Activated CD8-positive, alpha-beta memory T cell treated with anti-CD3 and anti-CD28 coated beads for 4 hours (primary cell): ENCODE measurements at regions not wholly inside any gene's neighbourhood (a gene's known extent, or its start where the extent isn't known, plus 50 kb on each side); places are given as distances from the start of the nearest gene placed in this dataset.
"Not testable (repeated sequence)": the region's sequence is repeated elsewhere in the genome, so short reads cannot be mapped to it uniquely, and the experiment has no call there.

Experiments
- DNase-seq, 2 donors: peaks; one replicate each; pipeline ENCODE4 v3.0.0-alpha.2; 2020; ENCODE audit warnings: low read depth in 2 of 2

DNA sequence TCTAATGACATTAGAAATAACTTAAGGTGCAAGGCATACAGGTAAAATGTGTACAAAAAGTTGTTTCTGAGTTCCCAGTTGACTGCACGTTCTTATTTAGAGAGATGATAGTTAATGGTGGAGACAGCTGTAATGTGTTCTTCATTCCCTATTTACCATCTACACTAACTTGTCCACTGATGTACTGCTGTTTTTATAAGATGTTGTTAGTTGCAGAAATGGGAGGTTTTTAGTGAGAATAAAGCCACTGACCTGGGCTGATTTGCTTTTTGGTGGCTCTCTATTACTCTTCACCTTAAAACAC is 122.9 kb upstream of the LYPLAL1 start:
- no peak for DNase-seq

- no peak for DNase-seq
These were observed 122.1 kb upstream of the LYPLAL1 start for GRCh38 chr1:219051547-219051946.

DNA sequence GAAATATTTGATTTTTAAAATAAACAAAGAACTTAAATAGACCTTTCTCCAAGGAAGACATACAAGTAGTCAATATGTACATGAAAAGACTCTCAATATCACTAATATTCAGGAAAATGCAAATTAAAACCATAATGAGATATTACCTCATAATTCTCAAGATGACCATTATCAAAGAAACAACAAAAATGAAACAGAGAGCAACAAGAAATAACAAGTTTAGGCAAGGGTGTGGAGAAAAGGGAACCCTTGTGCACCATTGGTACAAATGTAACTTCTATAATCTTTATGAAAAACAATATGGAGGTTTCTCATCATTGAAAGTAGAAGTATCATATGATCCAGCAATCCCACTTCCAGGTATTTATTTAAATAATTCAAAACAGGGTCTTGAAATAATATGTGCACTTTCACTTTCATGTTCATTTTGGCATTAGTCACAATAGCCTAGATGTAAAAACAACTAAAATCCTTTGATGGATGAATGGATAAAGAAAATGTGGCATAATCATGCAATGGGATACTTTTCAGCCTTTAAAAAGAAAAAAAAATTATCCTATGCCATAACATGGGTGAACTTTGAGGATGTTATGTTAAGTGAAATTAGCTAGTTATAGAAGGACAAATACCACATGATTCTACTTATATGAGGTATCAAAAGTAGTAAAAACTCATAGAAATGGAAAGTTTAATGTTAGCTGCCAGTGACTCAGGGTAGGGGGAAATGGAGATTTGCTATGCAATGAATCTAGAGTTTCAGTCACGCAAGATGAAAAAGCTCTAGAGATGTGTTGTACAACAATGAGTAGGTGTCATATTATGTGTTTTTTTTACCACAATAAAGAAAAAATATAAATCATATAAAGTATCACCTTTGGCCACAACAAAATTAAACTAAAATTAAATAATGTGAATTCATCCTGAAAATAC is 114.5 kb upstream of the LYPLAL1 start:
- DNase-seq: no peak

GRCh38 chr1:219060798-219061197 is 112.9 kb upstream of the LYPLAL1 start:
- no peak for DNase-seq

GRCh38 chr1:219062161-219062560 is 111.5 kb upstream of the LYPLAL1 start:
- DNase-seq: no peak

- DNase-seq: no peak
These were observed 107.6 kb upstream of the LYPLAL1 start for GRCh38 chr1:219066098-219066497.

DNA sequence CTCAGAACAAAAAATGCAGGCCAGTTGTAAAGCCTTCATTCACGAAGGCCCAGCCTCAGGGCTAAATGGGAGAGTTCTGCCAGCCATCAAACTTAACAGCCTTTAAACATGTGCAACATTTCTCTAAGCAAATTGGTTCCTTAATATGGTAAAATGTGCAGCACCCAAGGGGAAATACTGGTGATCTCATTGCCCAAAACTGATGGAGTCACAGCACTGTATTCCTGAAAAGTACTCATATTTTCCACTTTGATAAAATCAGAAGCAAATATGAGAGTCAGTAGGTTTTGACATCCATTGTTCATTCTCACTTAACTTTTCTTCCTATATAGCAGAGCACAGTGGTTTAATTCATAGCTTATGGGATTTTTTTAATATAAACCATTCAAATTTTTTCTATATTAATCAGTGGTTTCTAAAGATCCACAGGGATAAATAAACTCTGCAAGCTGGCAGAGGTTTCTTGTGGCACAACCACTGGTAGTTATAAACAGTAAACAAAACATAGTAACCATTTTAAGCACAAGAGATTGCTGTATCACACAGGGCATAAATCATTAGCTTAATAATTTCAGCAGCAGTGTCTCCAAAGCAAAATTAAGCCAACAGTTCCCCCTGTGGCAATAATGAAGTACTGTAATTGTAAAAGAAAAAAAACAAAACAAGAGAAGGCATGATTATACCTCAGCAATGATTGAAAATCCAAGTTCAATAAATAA is 106.9 kb upstream of the LYPLAL1 start:
- DNase-seq: no peak

DNA sequence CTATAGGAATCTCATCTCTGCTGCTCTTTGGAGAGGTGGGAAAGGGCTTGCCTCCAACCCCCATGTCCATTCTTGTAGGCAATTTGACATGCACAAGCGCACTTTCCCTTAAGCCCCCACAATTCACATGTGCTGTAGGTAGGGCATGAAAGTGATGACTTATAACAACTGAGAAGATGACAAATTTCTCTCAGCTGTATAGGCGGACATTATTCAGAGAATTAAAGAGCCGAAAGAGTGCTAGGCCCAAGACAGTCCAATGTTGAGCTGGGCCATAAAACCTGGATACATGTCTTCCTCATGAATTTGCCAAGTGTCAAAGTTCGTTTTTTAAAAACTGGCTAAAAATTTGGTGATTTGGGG is 106.3 kb upstream of the LYPLAL1 start:
- DNase-seq: no peak

- DNase-seq: not testable (repeated sequence)
These were observed 103.3 kb upstream of the LYPLAL1 start for GRCh38 chr1:219070395-219070794.

DNA sequence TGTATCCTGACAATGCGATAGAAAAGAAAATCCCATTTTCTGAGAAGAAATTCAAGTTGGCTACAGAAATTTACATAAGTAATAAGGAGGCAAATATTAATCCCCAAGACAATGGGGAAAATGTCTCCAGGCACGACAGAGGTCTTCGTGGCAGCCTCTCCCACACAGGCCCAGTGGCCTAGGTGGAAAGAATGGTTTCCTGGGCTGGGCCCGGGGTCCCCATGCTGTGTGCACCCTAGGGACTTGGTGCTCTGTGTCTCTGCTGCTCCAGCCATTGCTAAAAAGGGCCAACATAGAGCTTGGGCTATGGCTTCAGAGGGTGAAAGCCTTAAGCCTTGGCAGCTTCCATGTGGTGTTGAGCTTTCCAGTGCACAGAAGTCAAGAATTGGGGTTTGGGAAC is 102.5 kb upstream of the LYPLAL1 start:
- DNase-seq: no peak

GRCh38 chr1:219072329-219072728 is 101.3 kb upstream of the LYPLAL1 start:
- DNase-seq: no peak

- DNase-seq: no peak
These were observed 99.5 kb upstream of the LYPLAL1 start for GRCh38 chr1:219074084-219074728.

- DNase-seq: no peak
These were observed 98.4 kb upstream of the LYPLAL1 start for GRCh38 chr1:219075121-219075879.

DNA sequence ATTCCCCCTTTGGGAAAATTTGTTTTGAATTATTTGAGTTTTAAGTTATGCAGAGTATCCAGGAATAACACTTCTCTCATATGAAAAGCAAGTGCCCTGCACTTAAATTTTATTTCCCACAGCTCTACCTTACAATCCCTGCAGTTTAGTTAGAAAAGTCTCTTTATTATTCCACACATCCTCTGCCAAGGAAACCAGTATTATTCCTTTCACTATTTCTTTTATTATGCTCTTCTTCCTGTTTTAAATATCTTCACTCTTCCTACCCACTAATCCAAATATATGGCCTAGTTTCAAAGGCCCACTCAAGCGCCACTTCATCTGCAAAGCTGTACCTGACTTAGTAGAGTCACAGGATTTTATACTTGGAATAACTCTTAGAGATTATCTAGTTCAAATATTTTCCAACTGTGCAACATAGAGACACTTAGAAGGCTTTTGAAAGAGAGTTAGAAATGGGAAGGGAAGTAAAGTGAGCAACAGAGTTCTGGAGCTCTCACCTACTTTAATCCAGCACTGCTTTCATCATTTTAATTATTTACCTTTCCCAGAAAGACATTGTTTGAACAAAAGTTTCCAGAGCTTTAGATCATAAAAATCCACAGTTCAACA is 97.2 kb upstream of the LYPLAL1 start:
- no peak for DNase-seq

DNA sequence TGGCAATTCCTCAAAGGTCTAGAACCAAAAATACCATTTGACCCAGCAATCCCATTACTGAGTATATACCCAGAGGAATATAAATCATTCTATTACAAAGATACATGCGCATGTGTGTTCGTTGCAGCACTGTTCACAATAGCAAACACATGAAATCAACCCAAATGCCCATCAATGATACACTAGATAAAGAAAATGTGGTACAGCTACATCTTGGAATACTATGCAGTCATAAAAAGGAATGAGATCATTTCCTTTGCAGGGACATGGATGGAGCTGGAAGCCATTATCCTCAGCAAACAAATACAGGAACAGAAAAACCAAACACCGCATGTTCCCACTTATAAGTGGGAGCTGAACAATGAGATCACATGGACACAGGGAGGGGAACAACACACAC is 95.9 kb upstream of the LYPLAL1 start:
- DNase-seq: not testable (repeated sequence)

DNA sequence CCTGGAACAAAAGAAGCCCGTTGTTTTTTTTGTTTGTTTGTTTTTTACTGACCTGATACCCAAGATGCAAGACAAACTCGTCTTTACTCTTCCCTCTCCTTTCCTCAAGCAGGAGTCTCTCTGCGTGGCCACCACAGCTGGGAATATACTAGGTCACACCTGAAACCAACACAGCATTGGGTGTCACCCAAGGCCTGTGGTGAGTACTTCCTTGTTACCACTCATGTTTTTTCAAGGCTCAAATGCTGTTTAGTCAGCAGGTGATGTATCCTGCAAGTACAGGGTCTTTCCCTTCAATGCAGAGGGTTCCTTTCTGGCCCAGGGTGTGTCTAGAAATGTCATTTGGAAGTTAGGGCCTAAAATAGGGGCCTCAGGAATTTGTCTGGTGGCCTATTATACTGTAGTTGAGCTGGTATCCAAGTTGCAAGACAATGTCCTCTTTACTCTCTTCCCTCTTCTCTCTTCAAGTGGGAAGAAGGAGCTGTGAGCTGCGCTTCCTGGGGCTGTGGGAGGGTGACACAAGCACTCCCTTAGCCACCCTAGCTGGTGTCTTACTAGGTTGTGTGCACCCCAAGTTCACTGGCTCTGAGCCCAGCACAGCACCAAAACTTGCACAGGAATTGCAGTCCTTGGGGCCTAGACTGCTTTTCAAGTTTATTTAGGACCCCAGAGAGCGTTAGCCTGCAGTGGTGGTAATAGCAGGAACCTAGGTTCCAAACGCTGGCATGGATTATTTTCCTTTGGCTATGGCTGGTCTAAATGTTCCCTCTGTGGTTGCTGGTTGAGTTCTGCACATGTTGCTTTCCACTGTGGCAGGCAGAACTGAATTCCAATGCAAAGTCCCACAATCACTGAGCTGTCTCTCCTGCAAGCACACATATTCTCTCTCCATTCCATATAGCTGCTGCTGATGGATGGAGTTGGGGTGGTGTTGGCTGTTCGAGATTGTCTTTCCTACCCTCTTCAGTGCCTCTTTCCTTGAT is 91.4 kb upstream of the LYPLAL1 start:
- DNase-seq: no peak

DNA sequence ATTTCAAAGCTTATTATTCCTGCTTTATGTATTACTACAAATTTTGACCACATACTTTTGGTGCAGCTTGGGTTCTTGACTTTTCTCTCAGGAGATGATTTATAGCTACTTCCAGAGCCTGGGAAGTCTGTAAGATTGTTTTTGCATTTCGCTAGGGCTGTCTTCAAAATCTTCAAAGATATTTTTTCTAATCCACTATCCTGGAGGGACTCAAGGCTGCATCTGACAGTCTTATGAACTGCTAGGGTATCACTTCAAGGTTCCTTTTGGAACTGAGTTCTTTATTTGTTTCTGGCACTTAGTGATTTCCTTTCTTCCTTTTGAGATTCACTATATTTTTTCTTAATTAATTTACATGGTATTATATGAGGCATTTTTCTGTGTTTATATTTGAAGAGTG is 90.0 kb upstream of the LYPLAL1 start:
- DNase-seq: no peak

- DNase-seq: no peak
These were observed 88.6 kb upstream of the LYPLAL1 start for GRCh38 chr1:219085082-219085481.

DNA sequence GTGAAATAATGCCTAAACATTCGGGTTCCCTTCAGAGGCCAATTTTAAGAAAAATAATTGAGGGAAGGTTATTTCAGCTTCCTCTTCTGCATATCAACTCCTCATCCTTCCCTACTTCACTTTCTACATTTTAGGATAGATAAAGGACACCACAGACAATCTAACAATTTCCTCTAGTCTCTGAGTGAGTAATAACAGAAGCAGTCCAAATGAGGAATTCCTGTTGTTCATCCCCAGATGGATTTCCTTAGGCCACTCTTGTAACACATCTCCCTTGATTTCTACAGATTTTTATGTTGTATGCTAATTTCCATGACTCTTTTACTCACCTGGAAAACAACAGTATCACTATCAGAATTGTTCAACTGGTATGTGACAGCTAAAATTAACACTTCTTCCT is 87.7 kb upstream of the LYPLAL1 start:
- DNase-seq: no peak

GRCh38 chr1:219086956-219087469 is 86.7 kb upstream of the LYPLAL1 start:
- no peak for DNase-seq
